ENCODE measurements at regions not wholly inside any gene's neighbourhood (a gene's known extent, or its start where the extent isn't known, plus 50 kb on each side); places are given as distances from the start of the nearest gene placed in this dataset.
"Not testable (repeated sequence)": the region's sequence is repeated elsewhere in the genome, so short reads cannot be mapped to it uniquely, and the experiment has no call there.

DNA sequence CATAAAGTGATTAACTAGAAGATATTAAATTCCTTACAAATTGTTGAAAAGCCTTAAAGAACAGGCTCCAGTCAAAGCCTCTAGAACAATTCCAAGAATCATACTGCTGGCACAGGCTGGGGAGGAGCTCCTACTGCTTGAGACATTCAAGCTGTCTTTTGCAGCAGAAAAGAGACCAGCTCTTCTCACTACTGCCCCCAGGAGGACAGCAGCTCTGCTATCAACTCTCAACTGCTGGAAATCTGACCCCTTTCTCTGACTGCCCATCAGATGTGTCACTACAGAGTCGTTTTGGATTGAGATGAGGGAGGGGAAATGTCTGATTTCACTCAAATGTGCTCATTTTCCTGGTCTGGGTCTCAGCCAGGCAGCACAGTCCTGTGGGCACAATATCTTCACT lies 421.0 kb downstream of the RPIA start:
- H3K36me3 ChIP-seq (ENCODE audit: control insufficient read depth, insufficient read depth, low read length); BruUV-seq (replicated peaks); H3K27me3 Mint-ChIP-seq (ENCODE audit: insufficient read depth, unreplicated experiment); H3K4me3 Mint-ChIP-seq (ENCODE audit: unreplicated experiment); H3K4me1 ChIP-seq; H3K36me3 Mint-ChIP-seq (ENCODE audit: insufficient read depth, unreplicated experiment); H3K27me3 ChIP-seq (replicated peaks; ENCODE audit: control insufficient read depth, insufficient read depth, low read length); POLR2A ChIA-PET; intact Hi-C loops (cut with micrococcal nuclease; ENCODE audit: unreplicated experiment); H3K27ac Mint-ChIP-seq (ENCODE audit: unreplicated experiment); H3K4me1 Mint-ChIP-seq (ENCODE audit: low read depth, unreplicated experiment); H3K9me3 Mint-ChIP-seq (ENCODE audit: unreplicated experiment); H3K9me3 ChIP-seq; H3K4me3 ChIP-seq (ENCODE audit: low read depth, low read length); CTCF ChIA-PET: not testable (repeated sequence)
- TF ChIP-seq, protein P1, sequence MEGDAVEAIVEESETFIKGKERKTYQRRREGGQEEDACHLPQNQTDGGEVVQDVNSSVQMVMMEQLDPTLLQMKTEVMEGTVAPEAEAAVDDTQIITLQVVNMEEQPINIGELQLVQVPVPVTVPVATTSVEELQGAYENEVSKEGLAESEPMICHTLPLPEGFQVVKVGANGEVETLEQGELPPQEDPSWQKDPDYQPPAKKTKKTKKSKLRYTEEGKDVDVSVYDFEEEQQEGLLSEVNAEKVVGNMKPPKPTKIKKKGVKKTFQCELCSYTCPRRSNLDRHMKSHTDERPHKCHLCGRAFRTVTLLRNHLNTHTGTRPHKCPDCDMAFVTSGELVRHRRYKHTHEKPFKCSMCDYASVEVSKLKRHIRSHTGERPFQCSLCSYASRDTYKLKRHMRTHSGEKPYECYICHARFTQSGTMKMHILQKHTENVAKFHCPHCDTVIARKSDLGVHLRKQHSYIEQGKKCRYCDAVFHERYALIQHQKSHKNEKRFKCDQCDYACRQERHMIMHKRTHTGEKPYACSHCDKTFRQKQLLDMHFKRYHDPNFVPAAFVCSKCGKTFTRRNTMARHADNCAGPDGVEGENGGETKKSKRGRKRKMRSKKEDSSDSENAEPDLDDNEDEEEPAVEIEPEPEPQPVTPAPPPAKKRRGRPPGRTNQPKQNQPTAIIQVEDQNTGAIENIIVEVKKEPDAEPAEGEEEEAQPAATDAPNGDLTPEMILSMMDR (IDR thresholded peaks at IDR 0.05; ENCODE audit: insufficient read depth in 1 of 2, low read depth in 1 of 2, low read length in 1 of 2, severe bottlenecking in 1 of 2, unreplicated experiment in 1 of 2): peak; percentile 23 to 36
- peak in 1 of 2 experiments; percentile 17 for DNase-seq

DNA sequence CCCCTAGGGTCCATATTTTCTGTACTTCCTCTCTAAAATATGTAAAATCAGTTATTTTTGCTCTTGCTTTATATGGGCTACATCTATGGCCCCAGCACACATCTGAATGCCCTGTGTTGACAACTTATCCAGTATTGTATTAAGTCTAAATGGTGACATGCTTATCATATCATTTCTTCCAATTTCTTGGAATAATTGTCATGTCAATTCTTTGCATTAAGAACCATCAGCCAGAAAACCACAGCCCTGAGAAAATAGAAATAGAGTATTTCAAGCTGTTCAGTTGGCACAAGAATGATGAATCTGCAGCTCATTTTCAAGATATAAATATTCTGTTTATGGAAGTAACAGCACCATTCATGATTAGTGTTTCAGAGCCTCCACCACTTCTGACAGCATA lies 421.8 kb downstream of the RPIA start:
- H3K4me1 ChIP-seq; H3K9me3 Mint-ChIP-seq (ENCODE audit: unreplicated experiment); BruUV-seq (replicated peaks); intact Hi-C loops (cut with micrococcal nuclease; ENCODE audit: unreplicated experiment); H3K36me3 ChIP-seq (ENCODE audit: control insufficient read depth, insufficient read depth, low read length); DNase-seq; H3K27me3 Mint-ChIP-seq (ENCODE audit: insufficient read depth, unreplicated experiment); H3K4me1 Mint-ChIP-seq (ENCODE audit: low read depth, unreplicated experiment); H3K27me3 ChIP-seq (replicated peaks; ENCODE audit: control insufficient read depth, insufficient read depth, low read length); H3K36me3 Mint-ChIP-seq (ENCODE audit: insufficient read depth, unreplicated experiment); H3K9me3 ChIP-seq; H3K27ac Mint-ChIP-seq (ENCODE audit: unreplicated experiment); POLR2A ChIA-PET; CTCF ChIA-PET; H3K4me3 ChIP-seq (ENCODE audit: low read depth, low read length); H3K4me3 Mint-ChIP-seq (ENCODE audit: unreplicated experiment): not testable (repeated sequence)

DNA sequence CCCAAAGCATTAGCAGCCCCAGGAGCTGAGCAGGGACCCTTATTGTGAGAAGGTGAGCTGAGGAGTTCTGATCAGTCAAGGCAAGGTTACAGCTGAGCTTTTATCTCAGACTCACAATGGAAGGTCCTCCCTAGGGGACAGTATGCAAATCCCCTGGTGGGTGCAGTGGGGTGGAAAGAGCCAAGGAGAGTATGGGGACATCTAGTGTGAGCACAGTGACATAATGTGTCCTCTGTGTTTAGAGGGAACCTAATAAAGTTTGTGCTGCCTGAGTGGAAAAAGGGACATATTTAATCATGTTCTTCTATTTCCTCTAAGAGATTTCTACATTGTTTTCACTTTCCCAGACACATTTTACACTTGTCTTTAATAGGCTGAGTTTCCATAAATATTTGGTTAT lies 438.0 kb downstream of the RPIA start:
- H3K27me3 Mint-ChIP-seq (ENCODE audit: insufficient read depth, unreplicated experiment); H3K9me3 ChIP-seq; H3K9me3 Mint-ChIP-seq (ENCODE audit: unreplicated experiment); H3K27ac Mint-ChIP-seq (ENCODE audit: unreplicated experiment); H3K4me3 ChIP-seq (ENCODE audit: low read depth, low read length); CTCF ChIA-PET; POLR2A ChIA-PET; H3K4me1 ChIP-seq; H3K27me3 ChIP-seq (replicated peaks; ENCODE audit: control insufficient read depth, insufficient read depth, low read length); DNase-seq; BruUV-seq (replicated peaks); intact Hi-C loops (cut with micrococcal nuclease; ENCODE audit: unreplicated experiment); H3K36me3 ChIP-seq (ENCODE audit: control insufficient read depth, insufficient read depth, low read length); H3K36me3 Mint-ChIP-seq (ENCODE audit: insufficient read depth, unreplicated experiment); H3K4me3 Mint-ChIP-seq (ENCODE audit: unreplicated experiment); H3K4me1 Mint-ChIP-seq (ENCODE audit: low read depth, unreplicated experiment): not testable (repeated sequence)

DNA sequence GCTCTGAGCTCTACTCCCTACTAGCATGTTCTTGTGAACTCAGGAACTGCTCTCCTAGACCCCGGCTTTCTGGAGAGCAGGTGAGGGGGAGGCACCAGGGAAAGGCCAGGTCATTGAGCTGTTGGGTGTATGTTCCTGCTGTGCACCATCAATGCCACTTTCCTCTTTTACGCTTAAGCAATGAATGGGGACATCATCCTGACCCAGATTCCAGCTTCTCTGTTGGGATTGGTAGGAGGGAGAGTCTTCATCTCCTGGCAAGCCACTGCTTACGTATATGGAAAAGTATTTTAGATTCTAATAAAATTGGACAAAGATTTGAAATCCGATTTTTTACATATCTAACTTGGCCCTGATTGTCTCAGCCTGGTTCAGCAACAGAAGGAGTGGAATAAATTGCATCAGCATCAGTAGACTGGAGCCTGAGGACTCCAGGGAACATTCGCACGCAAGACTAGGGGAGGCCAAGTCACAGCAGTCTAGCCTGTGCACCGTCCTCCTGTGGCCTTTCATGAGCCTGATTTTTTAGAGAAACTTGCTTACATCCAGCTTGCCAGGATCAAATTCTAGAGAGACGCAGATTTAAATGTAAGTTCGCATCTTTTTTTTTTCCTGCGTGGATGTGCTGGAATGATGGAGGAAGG lies 439.3 kb downstream of the RPIA start:
- DNase-seq; BruUV-seq (replicated peaks); H3K36me3 Mint-ChIP-seq (ENCODE audit: insufficient read depth, unreplicated experiment); H3K9me3 ChIP-seq; H3K4me3 Mint-ChIP-seq (ENCODE audit: unreplicated experiment); intact Hi-C loops (cut with micrococcal nuclease; ENCODE audit: unreplicated experiment); H3K27me3 ChIP-seq (replicated peaks; ENCODE audit: control insufficient read depth, insufficient read depth, low read length); POLR2A ChIA-PET; H3K9me3 Mint-ChIP-seq (ENCODE audit: unreplicated experiment); CTCF ChIA-PET; H3K4me3 ChIP-seq (ENCODE audit: low read depth, low read length); H3K36me3 ChIP-seq (ENCODE audit: control insufficient read depth, insufficient read depth, low read length); H3K27me3 Mint-ChIP-seq (ENCODE audit: insufficient read depth, unreplicated experiment); H3K4me1 ChIP-seq; H3K4me1 Mint-ChIP-seq (ENCODE audit: low read depth, unreplicated experiment); H3K27ac Mint-ChIP-seq (ENCODE audit: unreplicated experiment): not testable (repeated sequence)

DNA sequence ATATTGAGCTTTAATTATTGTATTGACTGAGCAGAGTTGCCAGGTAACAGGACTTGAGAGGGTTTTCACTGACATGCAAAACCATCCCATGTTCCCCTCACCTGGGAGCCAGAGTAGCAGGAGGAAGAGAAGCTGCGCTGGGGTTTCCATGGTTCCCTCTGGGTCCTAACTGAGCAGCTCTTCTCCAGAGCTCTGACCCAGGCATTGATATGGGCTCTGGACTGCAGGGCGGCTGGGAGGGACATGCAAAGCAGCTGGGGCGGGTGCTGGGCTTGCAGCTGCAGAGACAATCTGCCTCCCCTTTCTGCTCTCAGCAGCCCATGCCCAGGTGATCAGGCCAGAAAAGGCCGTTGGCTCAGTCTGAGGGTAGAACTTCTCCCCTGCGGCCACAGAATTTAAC lies 451.5 kb downstream of the RPIA start:
- intact Hi-C loops (cut with micrococcal nuclease; ENCODE audit: unreplicated experiment); H3K36me3 ChIP-seq (ENCODE audit: control insufficient read depth, insufficient read depth, low read length); H3K4me3 ChIP-seq (ENCODE audit: low read depth, low read length); H3K4me1 ChIP-seq; BruUV-seq (replicated peaks); H3K9me3 ChIP-seq; H3K36me3 Mint-ChIP-seq (ENCODE audit: insufficient read depth, unreplicated experiment); H3K9me3 Mint-ChIP-seq (ENCODE audit: unreplicated experiment); POLR2A ChIA-PET; H3K27ac Mint-ChIP-seq (ENCODE audit: unreplicated experiment); H3K27me3 ChIP-seq (replicated peaks; ENCODE audit: control insufficient read depth, insufficient read depth, low read length); DNase-seq; H3K4me3 Mint-ChIP-seq (ENCODE audit: unreplicated experiment); CTCF ChIA-PET; H3K4me1 Mint-ChIP-seq (ENCODE audit: low read depth, unreplicated experiment): not testable (repeated sequence)
- H3K27me3 Mint-ChIP-seq (ENCODE audit: insufficient read depth, unreplicated experiment): peaks cover 16% of the 10 kb centered on the region

DNA sequence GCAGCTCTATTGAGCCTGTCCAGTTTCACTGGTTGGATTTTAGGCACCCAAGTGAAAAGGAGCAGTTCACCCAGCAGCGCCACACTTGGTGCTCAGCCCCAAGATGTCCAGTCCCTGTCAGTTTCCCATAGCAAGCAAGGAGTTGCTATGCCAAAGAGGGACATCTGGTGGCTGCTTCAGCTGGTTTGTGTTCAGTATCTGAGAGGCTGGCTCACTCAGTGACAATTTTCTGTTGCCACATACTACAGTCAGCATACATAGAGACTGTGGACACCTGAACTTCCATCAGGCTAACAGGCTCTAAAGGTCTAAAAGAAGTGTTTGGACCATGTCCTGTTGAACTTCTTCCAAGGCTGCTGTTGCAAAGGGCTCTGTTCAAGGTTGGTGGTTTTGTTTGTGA lies 453.9 kb downstream of the RPIA start:
- intact Hi-C loops (cut with micrococcal nuclease; ENCODE audit: unreplicated experiment); BruUV-seq (replicated peaks): not testable (repeated sequence)

More for the DNA sequence above, 453.9 kb downstream of the RPIA start:
- H3K36me3 Mint-ChIP-seq (ENCODE audit: insufficient read depth, unreplicated experiment); POLR2A ChIA-PET; H3K9me3 ChIP-seq; H3K27ac Mint-ChIP-seq (ENCODE audit: unreplicated experiment); H3K4me1 Mint-ChIP-seq (ENCODE audit: low read depth, unreplicated experiment); H3K4me1 ChIP-seq; H3K36me3 ChIP-seq (ENCODE audit: control insufficient read depth, insufficient read depth, low read length); H3K27me3 ChIP-seq (replicated peaks; ENCODE audit: control insufficient read depth, insufficient read depth, low read length); H3K4me3 Mint-ChIP-seq (ENCODE audit: unreplicated experiment); H3K9me3 Mint-ChIP-seq (ENCODE audit: unreplicated experiment); H3K27me3 Mint-ChIP-seq (ENCODE audit: insufficient read depth, unreplicated experiment); H3K4me3 ChIP-seq (ENCODE audit: low read depth, low read length); DNase-seq; CTCF ChIA-PET: not testable (repeated sequence)
